ENCODE measurements at regions not wholly inside any gene's neighbourhood (a gene's known extent, or its start where the extent isn't known, plus 50 kb on each side); places are given as distances from the start of the nearest gene placed in this dataset.

DNA sequence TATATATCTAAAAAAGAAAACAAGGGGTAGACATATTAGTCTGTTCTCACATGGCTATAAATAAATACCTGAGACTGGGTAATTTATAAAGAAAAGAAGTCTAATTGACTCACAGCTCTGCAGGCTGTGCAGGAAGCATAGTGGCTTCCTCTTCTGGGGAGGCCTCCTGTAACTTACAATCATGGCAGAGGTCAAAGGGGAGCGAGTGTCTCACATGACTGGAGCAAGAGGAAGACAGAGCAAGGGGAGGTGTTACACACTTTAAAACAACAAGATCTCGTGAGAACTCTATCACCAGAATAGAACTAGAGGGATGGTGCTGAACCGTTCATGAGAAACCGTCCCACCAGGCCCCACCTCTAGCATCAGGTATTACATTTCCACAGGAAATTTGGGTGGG, 616.8 kb downstream of the TLE4 start:
- no peak for TF ChIP-seq Cebpa-rat (IDR thresholded peaks at IDR 0.05)
- Histone ChIP-seq H3K9ac (no peak overlapping the region), H3K4me3 (no peak overlapping the region), H3K27ac (no peak overlapping the region), H3K4me2 (no peak overlapping the region; a peak in 1 of 22 replicates), H4K20me1 (no peaks in the 10 kb centered on the region), H3K27me3 (no peaks in the 10 kb centered on the region), H3K4me1 (peaks cover 0 to 4% (median 0%) of the 10 kb centered on the region in 10 experiments; a peak in 3 of 20 replicates), H3K9me3 (replicated peaks in 1 of 11) (peaks cover 0 to 23% (median 14%) of the 10 kb centered on the region in 11 experiments; a peak in 15 of 22 replicates), H3K36me3 (no peaks in the 10 kb centered on the region)

- no peak for TF ChIP-seq Cebpa-rat (IDR thresholded peaks at IDR 0.05)
Measured at GRCh38 chr9:80185112-80185738, 613.5 kb downstream of the TLE4 start.

DNA sequence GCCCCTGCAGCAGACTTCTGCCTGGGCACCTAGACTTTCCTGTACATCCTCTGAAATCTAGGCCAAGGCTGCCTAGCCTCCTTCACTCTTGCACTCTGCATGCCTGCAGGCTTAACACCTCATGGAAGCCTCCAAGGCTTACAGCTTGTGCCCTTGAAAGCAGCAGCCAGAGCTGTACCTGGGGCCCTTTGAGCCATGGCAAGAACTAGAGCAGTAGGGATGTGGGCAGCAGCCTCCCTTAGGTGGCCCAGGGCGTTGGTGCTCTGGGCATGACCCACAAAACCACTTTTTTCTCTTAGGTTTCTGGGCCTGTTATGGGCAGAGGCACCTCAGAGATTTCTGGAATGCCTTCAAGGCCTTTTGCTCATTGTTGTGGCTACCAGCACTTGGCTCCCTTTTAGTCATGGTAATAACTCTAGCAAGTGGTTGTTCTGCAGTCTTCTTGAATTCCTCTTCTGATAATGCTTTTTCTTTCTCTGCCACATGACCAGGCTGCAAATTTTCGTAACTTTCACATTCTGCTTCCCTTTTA, 606.2 kb downstream of the TLE4 start:
- H3K4me3 ChIP-seq, result no peak overlapping the region
- H4K20me1 ChIP-seq, result no peaks in the 10 kb centered on the region
- no peak overlapping the region for H3K27ac ChIP-seq
- H3K27me3 ChIP-seq, result no peaks in the 10 kb centered on the region
- H3K9me3 ChIP-seq (replicated peaks in 1 of 11), result peaks cover 26 to 47% (median 36%) of the 10 kb centered on the region in 11 experiments
- H3K4me2 ChIP-seq, result no peak overlapping the region
- H3K9ac ChIP-seq, result no peak overlapping the region
- peaks cover 0 to 5% (median 0%) of the 10 kb centered on the region in 11 experiments; a peak in 2 of 22 replicates for H3K36me3 ChIP-seq
- H3K4me1 ChIP-seq, result no peaks in the 10 kb centered on the region
- TF ChIP-seq Cebpa-rat (IDR thresholded peaks at IDR 0.05), result no peak

More at GRCh38 chr9:80185112-80185738, 613.5 kb downstream of the TLE4 start:
- no peaks in the 10 kb centered on the region for H3K27me3 ChIP-seq
- H3K4me1 ChIP-seq, result peaks cover 0 to 4% (median 0%) of the 10 kb centered on the region in 10 experiments; a peak in 3 of 20 replicates
- H3K9ac ChIP-seq, result no peak overlapping the region
- no peak overlapping the region for H3K4me3 ChIP-seq
- peaks cover 0 to 5% (median 0%) of the 10 kb centered on the region in 11 experiments; a peak in 2 of 22 replicates for H3K36me3 ChIP-seq
- H4K20me1 ChIP-seq, result no peaks in the 10 kb centered on the region
- H3K9me3 ChIP-seq (replicated peaks in 1 of 11), result peaks cover 12 to 44% (median 36%) of the 10 kb centered on the region in 11 experiments
- H3K27ac ChIP-seq, result no peak overlapping the region
- H3K4me2 ChIP-seq, result no peak overlapping the region

- no peak for TF ChIP-seq Cebpa-rat (IDR thresholded peaks at IDR 0.05)
- no peak overlapping the region for H3K9ac ChIP-seq
- peaks cover 7 to 30% (median 23%) of the 10 kb centered on the region in 11 experiments; a peak in 21 of 22 replicates for H3K9me3 ChIP-seq (replicated peaks in 1 of 11)
- H3K27me3 ChIP-seq, result no peaks in the 10 kb centered on the region
- no peak overlapping the region for H3K4me3 ChIP-seq
- H3K4me2 ChIP-seq, result no peak overlapping the region
- H3K36me3 ChIP-seq, result no peaks in the 10 kb centered on the region
- no peaks in the 10 kb centered on the region for H4K20me1 ChIP-seq
- H3K4me1 ChIP-seq, result no peaks in the 10 kb centered on the region
- no peak overlapping the region for H3K27ac ChIP-seq
Measured at GRCh38 chr9:80175286-80176150, 603.8 kb downstream of the TLE4 start.

DNA sequence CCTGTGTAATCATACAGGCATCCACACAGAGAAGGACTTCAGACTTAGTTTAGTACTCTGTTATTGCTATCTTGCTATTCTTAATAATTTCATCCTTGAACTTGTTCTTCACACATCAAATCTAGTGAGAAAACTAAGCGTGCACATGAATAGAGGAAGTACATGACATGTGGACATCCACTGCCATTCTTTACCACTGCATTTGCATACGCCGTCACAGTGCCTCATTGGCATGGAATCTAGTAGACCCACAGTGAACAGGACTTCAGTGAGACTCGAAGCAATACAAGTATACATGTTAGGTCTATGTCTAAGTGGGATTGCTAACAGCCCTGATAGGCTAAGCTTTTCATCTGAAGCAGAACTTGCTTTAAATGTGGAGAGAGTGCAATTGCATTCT, 592.1 kb downstream of the TLE4 start:
- Histone ChIP-seq H3K4me1 (no peaks in the 10 kb centered on the region), H3K4me3 (no peak overlapping the region), H3K36me3 (no peaks in the 10 kb centered on the region), H3K9ac (no peak overlapping the region), H3K27ac (no peak overlapping the region), H3K27me3 (no peaks in the 10 kb centered on the region), H3K4me2 (no peak overlapping the region), H4K20me1 (no peaks in the 10 kb centered on the region), H3K9me3 (replicated peaks in 1 of 11) (no peaks in the 10 kb centered on the region)
- no peak for TF ChIP-seq Cebpa-rat (IDR thresholded peaks at IDR 0.05)

DNA sequence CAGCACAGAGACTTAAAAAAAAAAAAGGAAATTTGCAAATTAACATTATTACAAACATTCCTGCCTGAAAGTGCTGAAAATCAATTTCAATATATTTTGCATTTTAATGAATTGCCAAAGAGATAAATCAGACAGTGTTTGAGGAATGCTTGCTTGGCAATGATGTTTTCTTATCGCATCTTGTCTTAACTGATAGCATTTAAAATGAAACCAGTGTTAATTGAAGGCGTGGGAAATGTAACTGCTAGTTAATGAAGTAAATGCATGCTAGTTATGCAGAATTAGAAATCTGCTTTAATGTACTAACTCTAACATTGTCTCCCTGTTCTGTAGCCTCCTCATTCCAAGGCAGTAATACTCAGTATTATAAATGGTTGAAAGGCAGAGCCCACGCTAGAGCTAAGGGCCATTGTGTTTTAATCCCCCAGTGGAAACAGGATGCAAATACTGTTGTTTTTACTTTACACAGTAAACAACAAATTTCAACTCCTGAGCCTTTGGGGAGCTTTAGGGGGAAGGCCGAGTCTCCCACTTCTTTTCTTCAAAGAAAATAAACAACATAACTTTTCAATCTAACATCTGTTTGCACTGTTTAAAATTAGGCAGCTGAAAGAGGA, 586.9 kb downstream of the TLE4 start:
- Histone ChIP-seq H3K36me3 (no peaks in the 10 kb centered on the region), H3K4me2 (no peak overlapping the region), H3K4me1 (no peaks in the 10 kb centered on the region), H3K4me3 (no peak overlapping the region), H3K9me3 (replicated peaks in 1 of 11) (peaks cover 0 to 4% (median 0%) of the 10 kb centered on the region in 11 experiments; a peak in 1 of 22 replicates), H3K27me3 (no peaks in the 10 kb centered on the region), H3K9ac (no peak overlapping the region), H3K27ac (no peak overlapping the region), H4K20me1 (no peaks in the 10 kb centered on the region)
- TF ChIP-seq Cebpa-rat (IDR thresholded peaks at IDR 0.05), result no peak

- no peak overlapping the region for H3K4me3 ChIP-seq
- H3K9me3 ChIP-seq (replicated peaks in 1 of 11), result peaks cover 0 to 6% (median 0%) of the 10 kb centered on the region in 11 experiments; a peak in 1 of 22 replicates
- no peaks in the 10 kb centered on the region for H3K27me3 ChIP-seq
- no peaks in the 10 kb centered on the region for H4K20me1 ChIP-seq
- no peak overlapping the region for H3K4me2 ChIP-seq
- H3K9ac ChIP-seq, result no peak overlapping the region
- no peak overlapping the region for H3K27ac ChIP-seq
- no peaks in the 10 kb centered on the region for H3K36me3 ChIP-seq
- H3K4me1 ChIP-seq, result no peaks in the 10 kb centered on the region
- no peak for TF ChIP-seq Cebpa-rat (IDR thresholded peaks at IDR 0.05)
Measured at GRCh38 chr9:80158131-80158530, 586.4 kb downstream of the TLE4 start.

DNA sequence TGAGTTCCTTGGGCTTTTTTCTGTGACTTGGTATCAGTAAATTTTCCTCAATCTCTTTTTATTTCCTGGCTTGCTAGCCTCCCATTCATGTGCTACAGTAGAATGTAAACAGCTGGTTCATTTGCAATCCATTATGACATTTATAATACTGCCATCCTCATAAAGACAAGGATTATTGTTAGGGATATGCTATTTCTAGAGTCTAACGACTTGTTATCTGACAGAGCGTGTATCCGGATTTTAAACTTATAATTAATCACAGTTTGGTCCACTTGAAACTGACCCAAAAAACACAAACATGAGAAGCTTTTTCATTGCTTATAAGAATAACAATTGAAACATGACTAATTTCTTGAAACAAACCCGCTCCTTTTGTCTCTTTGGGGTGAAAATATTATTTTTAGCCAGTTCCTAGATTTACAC, 585.8 kb downstream of the TLE4 start:
- no peaks in the 10 kb centered on the region for H3K36me3 ChIP-seq
- no peaks in the 10 kb centered on the region for H3K27me3 ChIP-seq
- no peak for TF ChIP-seq Cebpa-rat (IDR thresholded peaks at IDR 0.05)
- no peak overlapping the region for H3K4me3 ChIP-seq
- H3K9ac ChIP-seq, result no peak overlapping the region
- no peak overlapping the region for H3K27ac ChIP-seq
- H3K4me1 ChIP-seq, result no peaks in the 10 kb centered on the region
- no peaks in the 10 kb centered on the region for H4K20me1 ChIP-seq
- H3K9me3 ChIP-seq (replicated peaks in 1 of 11), result peaks cover 0 to 6% (median 0%) of the 10 kb centered on the region in 11 experiments; a peak in 1 of 22 replicates
- no peak overlapping the region for H3K4me2 ChIP-seq

Data from BLaER1 treated with 17β-estradiol and CSF1 and Interleukin-3, amounts not matched to agents 10 nM and 100 nM (cell line).